Liver (tissue), 8 donors: ENCODE measurements at regions not wholly inside any gene's neighbourhood (a gene's known extent, or its start where the extent isn't known, plus 50 kb on each side); places are given as distances from the start of the nearest gene placed in this dataset.

Experiments
- DNase-seq: peaks from one replicate; pipeline ENCODE4 v3.0.0-alpha.2; 2017; ENCODE audit warnings: low spot score
- H3K27ac ChIP-seq, 2 donors: one replicate each; pipeline ENCODE4 v1.7.0; 2013; ENCODE audit warnings: inconsistent platforms in 2 of 2, low read length in 2 of 2, control low read depth in 1 of 2, low read depth in 1 of 2, mild to moderate bottlenecking in 1 of 2
- H3K27me3 ChIP-seq, 4 donors: one replicate each; pipeline versions ENCODE4 v1.6.1 to v1.7.0; 2013; ENCODE audit warnings: low read length in 3 of 4, inconsistent platforms in 1 of 4, mild to moderate bottlenecking in 1 of 4, moderate library complexity in 1 of 4; ENCODE audit not compliant: control insufficient read depth in 4 of 4, insufficient read depth in 4 of 4
- H3K36me3 ChIP-seq, 4 donors: one replicate each; pipeline versions ENCODE4 v1.6.1 to v1.7.0; 2013; ENCODE audit warnings: low read length in 3 of 4, mild to moderate bottlenecking in 3 of 4, low read depth in 1 of 4, moderate library complexity in 1 of 4; ENCODE audit not compliant: control insufficient read depth in 4 of 4, insufficient read depth in 3 of 4
- H3K4me1 ChIP-seq, 4 donors: one replicate each; pipeline versions ENCODE4 v1.6.1 to v1.7.0; 2013; ENCODE audit warnings: low read length in 3 of 4, mild to moderate bottlenecking in 3 of 4, moderate library complexity in 1 of 4; ENCODE audit not compliant: control insufficient read depth in 4 of 4, insufficient read depth in 4 of 4
- H3K4me3 ChIP-seq, 3 donors: one replicate each; pipeline versions ENCODE4 v1.6.1 to v1.7.0; 2013; ENCODE audit warnings: low read length in 3 of 3, control low read depth in 1 of 3, low read depth in 1 of 3, mild to moderate bottlenecking in 1 of 3
- H3K9ac ChIP-seq, 2 donors: one replicate each; pipeline ENCODE4 v1.7.0; 2013; ENCODE audit warnings: low read length in 2 of 2, mild to moderate bottlenecking in 2 of 2, moderate library complexity in 2 of 2, control low read depth in 1 of 2, low read depth in 1 of 2
- H3K9me3 ChIP-seq, 4 donors: one replicate each; pipeline versions ENCODE4 v1.6.1 to v1.7.0; 2013; ENCODE audit warnings: low read length in 3 of 4; ENCODE audit not compliant: control insufficient read depth in 4 of 4
- ATF3 ChIP-seq: IDR thresholded peaks from 2 replicates; pipeline ENCODE4 v1.6.1; 2016; ENCODE audit warnings: antibody characterized with exemption
- EGR1 ChIP-seq, 2 donors: IDR thresholded peaks; 2 replicates each; pipeline ENCODE4 v1.6.1; 2016 to 2018; ENCODE audit warnings: antibody characterized with exemption in 2 of 2, low read depth in 2 of 2
- FOXA1 ChIP-seq: IDR thresholded peaks from 2 replicates; pipeline ENCODE4 v1.6.1; 2016; ENCODE audit warnings: antibody characterized with exemption
- FOXA2 ChIP-seq: IDR thresholded peaks from 2 replicates; pipeline ENCODE4 v1.6.1; 2016; ENCODE audit warnings: antibody characterized with exemption
- GABPA ChIP-seq, 2 donors: IDR thresholded peaks in 1 of 2; conservative IDR thresholded peaks in 1 of 2; 2 replicates each; pipeline ENCODE4 v1.6.1; 2016; ENCODE audit warnings: antibody characterized with exemption in 2 of 2, mild to moderate bottlenecking in 1 of 2, moderate library complexity in 1 of 2
- HNF4A ChIP-seq, 2 donors: conservative IDR thresholded peaks; 2 replicates each; pipeline ENCODE4 v1.6.1; 2016; ENCODE audit warnings: antibody characterized with exemption in 2 of 2, mild to moderate bottlenecking in 2 of 2
- HNF4G ChIP-seq: IDR thresholded peaks from 2 replicates; pipeline ENCODE4 v1.6.1; 2016; ENCODE audit warnings: antibody characterized with exemption
- JUND ChIP-seq, 2 donors: IDR thresholded peaks; 2 replicates each; pipeline ENCODE4 v1.6.1; 2016; ENCODE audit warnings: antibody characterized with exemption in 2 of 2
- NR2F2 ChIP-seq: IDR thresholded peaks from 2 replicates; pipeline ENCODE4 v1.6.1; 2016; ENCODE audit warnings: antibody characterized with exemption
- RAD21 ChIP-seq, 2 donors: IDR thresholded peaks; 2 replicates each; pipeline ENCODE4 v1.6.1; 2016; ENCODE audit warnings: antibody characterized with exemption in 2 of 2, mild to moderate bottlenecking in 2 of 2
- REST ChIP-seq: IDR thresholded peaks from 2 replicates; pipeline ENCODE4 v1.6.1; 2016; ENCODE audit warnings: antibody characterized with exemption, mild to moderate bottlenecking
- RXRA ChIP-seq, 2 donors: IDR thresholded peaks; 2 replicates each; pipeline ENCODE4 v1.6.1; 2017 to 2018; ENCODE audit warnings: antibody characterized with exemption in 2 of 2, mild to moderate bottlenecking in 1 of 2
- SP1 ChIP-seq: IDR thresholded peaks from 2 replicates; pipeline ENCODE4 v1.6.1; 2018; ENCODE audit warnings: antibody characterized with exemption, mild to moderate bottlenecking
- TAF1 ChIP-seq: conservative IDR thresholded peaks from 2 replicates; pipeline ENCODE4 v1.6.1; 2016; ENCODE audit warnings: antibody characterized with exemption, mild to moderate bottlenecking
- YY1 ChIP-seq: IDR thresholded peaks from 2 replicates; pipeline ENCODE4 v1.6.1; 2016; ENCODE audit warnings: antibody characterized with exemption, mild to moderate bottlenecking
- WGBS: extraction: QIAGEN DNeasy Blood & Tissue Kit; methylation state at CpG from one replicate; pipeline ENCODE4 v1.1.7; 2013; 5-methylcytosine and 5-hydroxymethylcytosine counted together
- TF ChIP-seq, protein P1 (sequence below): IDR thresholded peaks from 2 replicates; pipeline ENCODE4 v1.6.1; 2016; ENCODE audit warnings: antibody characterized with exemption
- TF ChIP-seq, protein P2 (sequence below): IDR thresholded peaks from 2 replicates; pipeline ENCODE4 v1.6.1; 2016; ENCODE audit warnings: antibody characterized with exemption
- TF ChIP-seq, protein P3 (sequence below): fragments of 150-350 bp; IDR thresholded peaks from 2 replicates; pipeline ENCODE4 v1.5.1; 2017; ENCODE audit warnings: improper control_type of control experiment, low read depth, low read length; ENCODE audit not compliant: missing input control
- donor health status: healthy.
- donor health status: healthy.
- donor health status: healthy.
- donor health status: healthy.
- donor health status: healthy.

- Histone ChIP-seq H3K36me3 (no peaks in the 10 kb centered on the region), H3K4me3 (no peak overlapping the region), H3K27me3 (no peaks in the 10 kb centered on the region), H3K9ac (no peak overlapping the region), H3K9me3 (no peaks in the 10 kb centered on the region), H3K4me1 (no peaks in the 10 kb centered on the region), H3K27ac (no peak overlapping the region)
- 63% methylated on average over 3 of the region's 3 CpGs for WGBS
- TF ChIP-seq SP1, result no peak
- no peak for TF ChIP-seq RAD21 (IDR thresholded peaks at IDR 0.05)
- TF ChIP-seq RXRA (IDR thresholded peaks at IDR 0.05), result no peak
- TF ChIP-seq, protein P1, sequence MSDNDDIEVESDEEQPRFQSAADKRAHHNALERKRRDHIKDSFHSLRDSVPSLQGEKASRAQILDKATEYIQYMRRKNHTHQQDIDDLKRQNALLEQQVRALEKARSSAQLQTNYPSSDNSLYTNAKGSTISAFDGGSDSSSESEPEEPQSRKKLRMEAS, result no peak
- TF ChIP-seq EGR1 (IDR thresholded peaks at IDR 0.05; ENCODE audit: low read depth in 2 of 2), result no peak
- no peak for TF ChIP-seq YY1
- TF ChIP-seq JUND (IDR thresholded peaks at IDR 0.05), result no peak
- no peak for TF ChIP-seq FOXA1
- no peak for DNase-seq
Observed at GRCh38 chr22:22813126-22814075, 74.2 kb upstream of the IGLL5 start.

DNA sequence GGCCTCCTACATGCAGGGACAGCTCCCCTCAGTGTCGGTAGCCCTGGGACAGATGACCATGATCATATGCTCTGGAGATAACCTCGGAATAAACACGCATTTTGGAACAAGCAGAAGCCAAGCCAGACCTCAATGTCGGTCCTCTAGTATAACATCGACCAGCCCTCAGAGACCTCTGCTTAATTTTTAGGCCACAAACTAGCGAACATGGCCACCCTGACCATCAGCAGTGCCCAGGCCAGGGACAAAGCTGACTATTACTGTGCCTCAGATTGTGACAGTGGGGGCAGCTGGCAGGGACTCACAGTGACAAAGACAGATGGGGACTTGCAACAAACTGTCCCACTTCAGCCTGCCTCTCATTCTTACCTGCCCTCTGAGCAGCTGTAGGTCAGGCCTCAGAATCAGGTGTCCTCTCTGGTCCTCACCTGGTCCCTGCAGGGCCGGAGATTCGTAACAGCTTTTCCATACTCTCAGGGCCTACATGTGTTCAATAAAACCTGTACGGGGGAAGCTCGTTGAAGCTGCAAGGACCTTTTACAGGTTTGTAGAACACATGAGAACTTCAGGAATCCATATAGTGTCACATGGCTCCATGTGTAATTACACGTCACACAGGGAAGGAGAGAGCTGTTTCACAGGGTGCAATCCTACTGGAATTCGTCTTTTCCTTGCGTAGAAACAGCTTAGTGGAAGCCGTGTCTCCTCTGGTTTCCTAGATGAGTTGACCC lies 72.8 kb upstream of the IGLL5 start:
- H3K36me3 ChIP-seq, result no peaks in the 10 kb centered on the region
- no peak for TF ChIP-seq NR2F2
- TF ChIP-seq, protein P1, result no peak
- no peak for TF ChIP-seq EGR1 (IDR thresholded peaks at IDR 0.05; ENCODE audit: low read depth in 2 of 2)
- TF ChIP-seq ATF3, result no peak
- TF ChIP-seq, protein P2, sequence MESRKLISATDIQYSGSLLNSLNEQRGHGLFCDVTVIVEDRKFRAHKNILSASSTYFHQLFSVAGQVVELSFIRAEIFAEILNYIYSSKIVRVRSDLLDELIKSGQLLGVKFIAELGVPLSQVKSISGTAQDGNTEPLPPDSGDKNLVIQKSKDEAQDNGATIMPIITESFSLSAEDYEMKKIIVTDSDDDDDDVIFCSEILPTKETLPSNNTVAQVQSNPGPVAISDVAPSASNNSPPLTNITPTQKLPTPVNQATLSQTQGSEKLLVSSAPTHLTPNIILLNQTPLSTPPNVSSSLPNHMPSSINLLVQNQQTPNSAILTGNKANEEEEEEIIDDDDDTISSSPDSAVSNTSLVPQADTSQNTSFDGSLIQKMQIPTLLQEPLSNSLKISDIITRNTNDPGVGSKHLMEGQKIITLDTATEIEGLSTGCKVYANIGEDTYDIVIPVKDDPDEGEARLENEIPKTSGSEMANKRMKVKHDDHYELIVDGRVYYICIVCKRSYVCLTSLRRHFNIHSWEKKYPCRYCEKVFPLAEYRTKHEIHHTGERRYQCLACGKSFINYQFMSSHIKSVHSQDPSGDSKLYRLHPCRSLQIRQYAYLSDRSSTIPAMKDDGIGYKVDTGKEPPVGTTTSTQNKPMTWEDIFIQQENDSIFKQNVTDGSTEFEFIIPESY, result no peak
- TF ChIP-seq FOXA2, result no peak
- TF ChIP-seq YY1, result no peak
- TF ChIP-seq REST, result no peak
- no peak for TF ChIP-seq RAD21 (IDR thresholded peaks at IDR 0.05)
- no peak for TF ChIP-seq JUND (IDR thresholded peaks at IDR 0.05)
- no peak for TF ChIP-seq TAF1
- TF ChIP-seq FOXA1, result no peak
- no peak for TF ChIP-seq SP1
- no peak for TF ChIP-seq HNF4G
- TF ChIP-seq GABPA (IDR thresholded peaks at IDR 0.05 in 1 of 2, conservative IDR thresholded peaks at IDR 0.05 in 1 of 2), result no peak
- no peak for TF ChIP-seq RXRA (IDR thresholded peaks at IDR 0.05)
- no peak for TF ChIP-seq HNF4A (conservative IDR thresholded peaks at IDR 0.05)
- TF ChIP-seq, protein P3, sequence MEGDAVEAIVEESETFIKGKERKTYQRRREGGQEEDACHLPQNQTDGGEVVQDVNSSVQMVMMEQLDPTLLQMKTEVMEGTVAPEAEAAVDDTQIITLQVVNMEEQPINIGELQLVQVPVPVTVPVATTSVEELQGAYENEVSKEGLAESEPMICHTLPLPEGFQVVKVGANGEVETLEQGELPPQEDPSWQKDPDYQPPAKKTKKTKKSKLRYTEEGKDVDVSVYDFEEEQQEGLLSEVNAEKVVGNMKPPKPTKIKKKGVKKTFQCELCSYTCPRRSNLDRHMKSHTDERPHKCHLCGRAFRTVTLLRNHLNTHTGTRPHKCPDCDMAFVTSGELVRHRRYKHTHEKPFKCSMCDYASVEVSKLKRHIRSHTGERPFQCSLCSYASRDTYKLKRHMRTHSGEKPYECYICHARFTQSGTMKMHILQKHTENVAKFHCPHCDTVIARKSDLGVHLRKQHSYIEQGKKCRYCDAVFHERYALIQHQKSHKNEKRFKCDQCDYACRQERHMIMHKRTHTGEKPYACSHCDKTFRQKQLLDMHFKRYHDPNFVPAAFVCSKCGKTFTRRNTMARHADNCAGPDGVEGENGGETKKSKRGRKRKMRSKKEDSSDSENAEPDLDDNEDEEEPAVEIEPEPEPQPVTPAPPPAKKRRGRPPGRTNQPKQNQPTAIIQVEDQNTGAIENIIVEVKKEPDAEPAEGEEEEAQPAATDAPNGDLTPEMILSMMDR, result no peak
- H3K4me3 ChIP-seq, result no peak overlapping the region
- H3K9ac ChIP-seq, result no peak overlapping the region
- no peak for DNase-seq
- H3K4me1 ChIP-seq, result no peaks in the 10 kb centered on the region
- H3K27ac ChIP-seq, result no peak overlapping the region
- H3K9me3 ChIP-seq, result no peaks in the 10 kb centered on the region
- no peaks in the 10 kb centered on the region for H3K27me3 ChIP-seq
- 92% methylated on average over 14 of the region's 14 CpGs for WGBS
